ENCODE measurements at regions not wholly inside any gene's neighbourhood (a gene's known extent, or its start where the extent isn't known, plus 50 kb on each side); places are given as distances from the start of the nearest gene placed in this dataset.

- no peak for DNase-seq
Observed at GRCh38 chr10:10527861-10528562, 489.7 kb upstream of the CELF2 start.

- no peak for DNase-seq
Observed at GRCh38 chr10:10528563-10528910, 489.1 kb upstream of the CELF2 start.

GRCh38 chr10:10530313-10530712 is 487.4 kb upstream of the CELF2 start:
- DNase-seq = no peak

- no peak for DNase-seq
Observed at GRCh38 chr10:10532236-10532635, 485.4 kb upstream of the CELF2 start.

- DNase-seq = no peak
Observed at GRCh38 chr10:10532826-10533225, 484.8 kb upstream of the CELF2 start.

- DNase-seq = no peak
Observed at GRCh38 chr10:10533437-10533836, 484.2 kb upstream of the CELF2 start.

GRCh38 chr10:10538326-10538725 is 479.3 kb upstream of the CELF2 start:
- DNase-seq = no peak

- DNase-seq = no peak
Observed at GRCh38 chr10:10540398-10540797, 477.3 kb upstream of the CELF2 start.

GRCh38 chr10:10542477-10542876 is 475.2 kb upstream of the CELF2 start:
- no peak for DNase-seq

- no peak for DNase-seq
Observed at GRCh38 chr10:10544890-10545289, 472.8 kb upstream of the CELF2 start.

- DNase-seq = no peak
Observed at GRCh38 chr10:10545771-10546170, 471.9 kb upstream of the CELF2 start.

GRCh38 chr10:10551596-10552301 is 465.9 kb upstream of the CELF2 start:
- DNase-seq = peak; percentile 50

- no peak for DNase-seq
Observed at GRCh38 chr10:10552948-10553347, 464.7 kb upstream of the CELF2 start.

GRCh38 chr10:10564081-10564794 is 453.4 kb upstream of the CELF2 start:
- no peak for DNase-seq

- no peak for DNase-seq
Observed at GRCh38 chr10:10576937-10577336, 440.7 kb upstream of the CELF2 start.

GRCh38 chr10:10579709-10580108 is 438.0 kb upstream of the CELF2 start:
- DNase-seq = no peak

GRCh38 chr10:10584161-10584560 is 433.5 kb upstream of the CELF2 start:
- DNase-seq = no peak

GRCh38 chr10:10587744-10588393 is 429.8 kb upstream of the CELF2 start:
- DNase-seq = no peak

- DNase-seq = no peak
Observed at GRCh38 chr10:10589540-10590303, 427.9 kb upstream of the CELF2 start.

GRCh38 chr10:10591715-10592341 is 425.8 kb upstream of the CELF2 start:
- no peak for DNase-seq

- no peak for DNase-seq
Observed at GRCh38 chr10:10596256-10596655, 421.4 kb upstream of the CELF2 start.

GRCh38 chr10:10598297-10598696 is 419.4 kb upstream of the CELF2 start:
- DNase-seq = no peak

Data from NCI-H774 (cell line).